Mesenchymal stem cell (in vitro differentiated cells and primary cell): ENCODE measurements at regions not wholly inside any gene's neighbourhood (a gene's known extent, or its start where the extent isn't known, plus 50 kb on each side); places are given as distances from the start of the nearest gene placed in this dataset.

Experiments
- DNase-seq: peaks from one replicate; pipeline ENCODE4 v3.0.0-alpha.2; 2013
- H2AFZ ChIP-seq: one replicate; pipeline ENCODE4 v1.6.1; 2013; ENCODE audit warnings: low read depth, mild to moderate bottlenecking, control low read depth, inconsistent platforms, low read length, moderate library complexity
- H2AK5ac ChIP-seq: 2 replicates; pipeline ENCODE4 v1.6.1; 2013; ENCODE audit warnings: low read length, moderate library complexity, mild to moderate bottlenecking, inconsistent platforms; ENCODE audit not compliant: severe bottlenecking
- H2BK120ac ChIP-seq: one replicate; pipeline ENCODE4 v1.6.1; 2013; ENCODE audit warnings: low read depth, mild to moderate bottlenecking, inconsistent platforms, low read length, moderate library complexity
- H2BK12ac ChIP-seq, 2 experiments: one replicate each; pipeline ENCODE4 v1.6.1; 2013; ENCODE audit warnings: inconsistent platforms in 2 of 2, low read length in 2 of 2, mild to moderate bottlenecking in 2 of 2, moderate library complexity in 2 of 2, control low read depth in 1 of 2
- H2BK15ac ChIP-seq: one replicate; pipeline ENCODE4 v1.6.1; 2013; ENCODE audit warnings: mild to moderate bottlenecking, low read depth, inconsistent platforms; ENCODE audit not compliant: poor library complexity, severe bottlenecking
- H2BK5ac ChIP-seq: 2 replicates; pipeline ENCODE4 v1.6.1; 2013; ENCODE audit warnings: low read depth, mild to moderate bottlenecking, low read length, control low read depth, inconsistent platforms; ENCODE audit not compliant: poor library complexity, severe bottlenecking
- H3K14ac ChIP-seq, 2 experiments: one replicate each; pipeline ENCODE4 v1.6.1; 2013; ENCODE audit warnings: inconsistent platforms in 2 of 2, low read length in 2 of 2, control low read depth in 1 of 2, mild to moderate bottlenecking in 1 of 2, moderate library complexity in 1 of 2
- H3K18ac ChIP-seq, 2 experiments: one replicate each; pipeline ENCODE4 v1.6.1; 2013; ENCODE audit warnings: inconsistent platforms in 2 of 2, low read length in 2 of 2, control low read depth in 1 of 2, low read depth in 1 of 2, mild to moderate bottlenecking in 1 of 2
- H3K23ac ChIP-seq, 2 experiments: one replicate each; pipeline ENCODE4 v1.6.1; 2013; ENCODE audit warnings: inconsistent platforms in 2 of 2, low read length in 2 of 2, mild to moderate bottlenecking in 2 of 2, moderate library complexity in 2 of 2, control low read depth in 1 of 2
- H3K27ac ChIP-seq: 2 replicates; pipeline ENCODE4 v1.5.1; 2013; ENCODE audit warnings: mild to moderate bottlenecking, moderate library complexity, low read length, control low read depth, inconsistent platforms; ENCODE audit not compliant: poor library complexity, severe bottlenecking
- H3K27me3 ChIP-seq, 2 experiments: 2 replicates each; pipeline versions ENCODE4 v1.6.1 to v1.7.0; 2013; ENCODE audit warnings: low read length in 2 of 2, mild to moderate bottlenecking in 2 of 2, moderate library complexity in 2 of 2, control low read depth in 1 of 2, inconsistent platforms in 1 of 2; ENCODE audit not compliant: control insufficient read depth in 1 of 2, insufficient read depth in 1 of 2
- H3K36me3 ChIP-seq, 2 experiments: 2 replicates each; pipeline versions ENCODE4 v1.6.1 to v1.7.0; 2013; ENCODE audit warnings: low read length in 2 of 2, control low read depth in 1 of 2, inconsistent platforms in 1 of 2, low read depth in 1 of 2, mild to moderate bottlenecking in 1 of 2; ENCODE audit not compliant: insufficient read depth in 2 of 2, control insufficient read depth in 1 of 2
- H3K4ac ChIP-seq, 2 experiments: one replicate each; pipeline ENCODE4 v1.6.1; 2013; ENCODE audit warnings: inconsistent platforms in 2 of 2, low read length in 2 of 2, mild to moderate bottlenecking in 2 of 2, moderate library complexity in 2 of 2, control low read depth in 1 of 2, low read depth in 1 of 2
- H3K4me1 ChIP-seq: 2 replicates; pipeline ENCODE4 v1.6.1; 2013; ENCODE audit warnings: low read depth, low read length, control low read depth; ENCODE audit not compliant: control insufficient read depth, insufficient read depth
- H3K4me2 ChIP-seq: 2 replicates; pipeline ENCODE4 v1.6.1; 2013; ENCODE audit warnings: low read length, mild to moderate bottlenecking, inconsistent platforms; ENCODE audit not compliant: poor library complexity, severe bottlenecking
- H3K4me3 ChIP-seq, 2 experiments: 2 replicates each; pipeline versions ENCODE4 v1.5.1 to v1.7.0; 2013; ENCODE audit warnings: low read length in 2 of 2, mild to moderate bottlenecking in 2 of 2, control low read depth in 1 of 2, low read depth in 1 of 2; ENCODE audit not compliant: insufficient read depth in 1 of 2
- H3K79me1 ChIP-seq: replicated peaks from 2 replicates; pipeline ENCODE4 v1.6.1; 2013; ENCODE audit warnings: mild to moderate bottlenecking, control low read depth, low read length, inconsistent platforms; ENCODE audit not compliant: poor library complexity, severe bottlenecking
- H3K9ac ChIP-seq: 2 replicates; pipeline ENCODE4 v1.7.0; 2013; ENCODE audit warnings: mild to moderate bottlenecking, low read length, moderate library complexity
- H3K9me3 ChIP-seq: 2 replicates; pipeline ENCODE4 v1.7.0; 2013; ENCODE audit warnings: mild to moderate bottlenecking, low read length; ENCODE audit not compliant: control insufficient read depth
- H4K8ac ChIP-seq: one replicate; pipeline ENCODE4 v1.6.1; 2013; ENCODE audit warnings: inconsistent platforms, mild to moderate bottlenecking, low read length, moderate library complexity
- H4K91ac ChIP-seq: one replicate; pipeline ENCODE4 v1.6.1; 2013; ENCODE audit warnings: mild to moderate bottlenecking, low read length, inconsistent platforms
- WGBS: methylation state at CpG from one replicate; pipeline ENCODE4 v1.1.7; 2013; ENCODE audit warnings: mixed read lengths; 5-methylcytosine and 5-hydroxymethylcytosine counted together

DNA sequence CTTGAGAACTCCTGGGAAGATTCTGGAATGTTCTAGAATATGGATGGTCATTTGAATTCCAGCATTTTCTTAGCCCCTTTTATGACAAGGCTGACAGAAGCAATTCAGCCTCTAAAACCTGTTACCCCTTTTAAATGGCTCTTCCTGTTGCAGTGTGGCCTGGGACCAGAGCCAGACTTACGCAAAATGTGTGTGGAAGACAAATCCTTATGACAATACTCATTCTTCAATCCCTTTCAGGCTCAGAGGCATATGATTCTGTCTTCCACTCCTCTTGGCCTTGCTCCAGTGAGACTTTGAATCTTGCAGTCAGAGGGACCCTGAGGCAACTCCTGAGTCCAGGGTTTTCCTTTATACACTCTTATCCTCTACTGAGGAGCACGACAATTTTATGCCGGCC, 287.0 kb downstream of the CLIC5 start:
- H3K79me1 ChIP-seq: no peaks in the 10 kb centered on the region
- H3K9me3 ChIP-seq: no peaks in the 10 kb centered on the region
- no peak overlapping the region for H3K9ac ChIP-seq
- no peak overlapping the region for H3K27ac ChIP-seq
- no peaks in the 10 kb centered on the region for H3K36me3 ChIP-seq
- H3K4me3 ChIP-seq: no peak overlapping the region
- no peak overlapping the region for H3K4me2 ChIP-seq
- no peak overlapping the region for H2AFZ ChIP-seq
- no peak for DNase-seq
- no peak overlapping the region for H2BK120ac ChIP-seq
- no peak overlapping the region for H2BK12ac ChIP-seq
- no peak overlapping the region for H3K4ac ChIP-seq
- WGBS: 92% methylated on average over 1 of the region's 3 CpGs
- no peak overlapping the region for H3K23ac ChIP-seq
- no peak overlapping the region for H3K18ac ChIP-seq
- peaks cover 0 to 3% of the 10 kb centered on the region in 2 experiments for H3K27me3 ChIP-seq
- no peak overlapping the region for H4K91ac ChIP-seq
- H2AK5ac ChIP-seq: no peak overlapping the region
- no peaks in the 10 kb centered on the region for H3K4me1 ChIP-seq
- no peak overlapping the region for H2BK15ac ChIP-seq
- H3K14ac ChIP-seq: no peak overlapping the region
- no peak overlapping the region for H2BK5ac ChIP-seq
- no peak overlapping the region for H4K8ac ChIP-seq

DNA sequence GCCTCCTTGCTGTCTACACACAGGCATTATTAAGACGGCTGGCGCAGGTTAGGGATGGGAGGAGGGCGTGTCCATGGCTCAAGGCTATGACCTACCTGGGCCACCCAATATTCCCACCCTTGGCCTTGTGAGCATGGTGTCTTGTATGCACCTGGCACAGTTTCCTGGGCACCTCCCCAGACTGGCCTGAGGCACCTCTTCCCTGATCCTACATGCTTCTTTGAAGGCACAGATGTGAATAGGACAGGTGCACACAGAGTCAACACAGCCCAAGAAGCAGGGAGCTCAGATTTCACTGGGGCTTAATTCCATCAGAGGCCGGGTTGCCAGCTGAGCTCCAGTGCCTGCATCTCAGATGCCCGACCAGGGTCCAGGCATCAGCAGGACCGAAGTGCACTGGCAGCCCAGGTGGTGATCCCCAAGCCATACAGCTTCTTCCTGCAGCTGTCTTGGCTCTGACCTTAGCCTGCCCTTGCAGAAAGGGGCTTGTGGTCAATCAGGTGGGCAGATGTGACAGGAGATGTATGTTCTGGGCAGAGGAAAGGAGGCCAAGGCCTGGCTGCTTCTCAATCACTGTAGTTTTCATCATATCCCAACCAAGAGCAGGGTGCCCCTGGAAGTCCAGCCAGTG, 287.7 kb downstream of the CLIC5 start:
- Histone ChIP-seq H2BK12ac (no peak overlapping the region), H2BK120ac (no peak overlapping the region), H3K36me3 (no peaks in the 10 kb centered on the region), H3K14ac (peak overlapping the region in 1 of 2 experiments; percentile 0), H2BK5ac (no peak overlapping the region), H3K23ac (no peak overlapping the region), H3K4me1 (no peaks in the 10 kb centered on the region), H3K4ac (no peak overlapping the region), H4K91ac (no peak overlapping the region), H2AK5ac (no peak overlapping the region), H3K4me2 (no peak overlapping the region), H3K9ac (no peak overlapping the region), H2BK15ac (no peak overlapping the region), H3K4me3 (no peak overlapping the region), H4K8ac (no peak overlapping the region), H3K79me1 (no peaks in the 10 kb centered on the region), H3K18ac (no peak overlapping the region), H2AFZ (no peak overlapping the region), H3K27ac (no peak overlapping the region), H3K9me3 (peaks cover 2% of the 10 kb centered on the region), H3K27me3 (no peaks in the 10 kb centered on the region)
- DNase-seq: no peak
- 90% methylated on average over 6 of the region's 6 CpGs for WGBS

DNA sequence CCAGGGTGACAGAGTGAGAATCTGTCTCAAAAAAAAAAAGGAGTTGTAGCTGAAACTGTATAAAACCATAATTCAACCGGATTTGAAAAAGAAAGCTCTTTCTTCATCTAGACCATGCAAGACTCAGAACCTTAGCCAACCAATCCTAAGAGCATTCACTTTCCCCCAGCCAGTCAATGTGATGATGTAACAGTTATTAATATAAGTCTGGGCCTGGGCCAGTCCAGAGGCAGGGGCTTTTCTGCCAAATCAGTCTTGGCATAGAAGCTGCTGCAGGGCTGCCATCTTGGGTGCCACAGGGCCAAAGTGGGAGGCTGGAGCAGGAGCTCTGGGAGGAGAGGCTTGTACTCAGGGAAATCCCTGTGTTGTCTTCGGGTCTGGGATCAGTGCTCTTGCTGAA, 288.4 kb downstream of the CLIC5 start:
- Histone ChIP-seq H3K18ac (no peak overlapping the region), H2BK5ac (no peak overlapping the region)

DNA sequence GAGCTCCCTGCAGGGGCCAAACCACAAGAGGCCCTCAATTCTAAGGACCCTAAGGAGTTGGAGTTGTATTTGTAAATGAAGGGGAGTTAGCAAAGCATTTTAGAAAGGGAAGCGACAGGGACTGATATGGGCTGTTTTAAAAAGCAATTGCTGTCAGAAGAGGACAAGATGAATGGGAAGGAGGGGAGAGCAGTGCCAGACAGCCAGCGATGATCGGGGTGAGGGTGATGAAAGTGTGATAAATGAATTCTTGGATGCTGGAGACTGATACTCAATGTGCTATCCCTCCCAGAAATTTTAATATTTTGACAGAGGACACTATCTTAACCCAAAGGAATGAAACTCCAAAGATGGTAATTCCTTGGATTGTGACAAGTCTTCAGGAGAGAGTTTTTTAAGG, 289.2 kb downstream of the CLIC5 start:
- H3K4ac ChIP-seq: no peak overlapping the region
- no peak overlapping the region for H2AK5ac ChIP-seq
- no peaks in the 10 kb centered on the region for H3K4me1 ChIP-seq
- H2BK5ac ChIP-seq: no peak overlapping the region
- H2AFZ ChIP-seq: no peak overlapping the region
- no peak overlapping the region for H3K27ac ChIP-seq
- H3K14ac ChIP-seq: no peak overlapping the region
- no peak overlapping the region for H3K4me3 ChIP-seq
- no peak for DNase-seq
- no peak overlapping the region for H2BK12ac ChIP-seq
- WGBS: 92% methylated on average over 3 of the region's 3 CpGs
- H2BK120ac ChIP-seq: no peak overlapping the region
- no peak overlapping the region for H2BK15ac ChIP-seq
- H4K91ac ChIP-seq: no peak overlapping the region
- H3K18ac ChIP-seq: no peak overlapping the region
- H3K9ac ChIP-seq: no peak overlapping the region
- no peaks in the 10 kb centered on the region for H3K36me3 ChIP-seq
- H4K8ac ChIP-seq: no peak overlapping the region
- no peak overlapping the region for H3K4me2 ChIP-seq
- no peaks in the 10 kb centered on the region for H3K79me1 ChIP-seq
- H3K23ac ChIP-seq: no peak overlapping the region
- no peaks in the 10 kb centered on the region for H3K27me3 ChIP-seq
- H3K9me3 ChIP-seq: peaks cover 4% of the 10 kb centered on the region

More for the DNA sequence above, 288.4 kb downstream of the CLIC5 start:
- no peak overlapping the region for H2AK5ac ChIP-seq
- no peaks in the 10 kb centered on the region for H3K27me3 ChIP-seq
- no peak overlapping the region for H2BK120ac ChIP-seq
- H3K14ac ChIP-seq: no peak overlapping the region
- H3K4ac ChIP-seq: no peak overlapping the region
- no peaks in the 10 kb centered on the region for H3K36me3 ChIP-seq
- H4K91ac ChIP-seq: no peak overlapping the region
- no peak overlapping the region for H3K23ac ChIP-seq
- no peak overlapping the region for H2BK15ac ChIP-seq
- no peak overlapping the region for H3K27ac ChIP-seq
- no peak overlapping the region for H2AFZ ChIP-seq
- no peaks in the 10 kb centered on the region for H3K79me1 ChIP-seq
- 80% methylated on average over 1 of the region's 2 CpGs for WGBS
- no peak overlapping the region for H4K8ac ChIP-seq
- peaks cover 4% of the 10 kb centered on the region for H3K9me3 ChIP-seq
- no peak for DNase-seq
- H2BK12ac ChIP-seq: no peak overlapping the region
- H3K9ac ChIP-seq: no peak overlapping the region
- H3K4me1 ChIP-seq: no peaks in the 10 kb centered on the region
- H3K4me3 ChIP-seq: no peak overlapping the region
- H3K4me2 ChIP-seq: no peak overlapping the region
